ENCODE measurements at regions not wholly inside any gene's neighbourhood (a gene's known extent, or its start where the extent isn't known, plus 50 kb on each side); places are given as distances from the start of the nearest gene placed in this dataset.
"Not testable (repeated sequence)": the region's sequence is repeated elsewhere in the genome, so short reads cannot be mapped to it uniquely, and the experiment has no call there.

DNA sequence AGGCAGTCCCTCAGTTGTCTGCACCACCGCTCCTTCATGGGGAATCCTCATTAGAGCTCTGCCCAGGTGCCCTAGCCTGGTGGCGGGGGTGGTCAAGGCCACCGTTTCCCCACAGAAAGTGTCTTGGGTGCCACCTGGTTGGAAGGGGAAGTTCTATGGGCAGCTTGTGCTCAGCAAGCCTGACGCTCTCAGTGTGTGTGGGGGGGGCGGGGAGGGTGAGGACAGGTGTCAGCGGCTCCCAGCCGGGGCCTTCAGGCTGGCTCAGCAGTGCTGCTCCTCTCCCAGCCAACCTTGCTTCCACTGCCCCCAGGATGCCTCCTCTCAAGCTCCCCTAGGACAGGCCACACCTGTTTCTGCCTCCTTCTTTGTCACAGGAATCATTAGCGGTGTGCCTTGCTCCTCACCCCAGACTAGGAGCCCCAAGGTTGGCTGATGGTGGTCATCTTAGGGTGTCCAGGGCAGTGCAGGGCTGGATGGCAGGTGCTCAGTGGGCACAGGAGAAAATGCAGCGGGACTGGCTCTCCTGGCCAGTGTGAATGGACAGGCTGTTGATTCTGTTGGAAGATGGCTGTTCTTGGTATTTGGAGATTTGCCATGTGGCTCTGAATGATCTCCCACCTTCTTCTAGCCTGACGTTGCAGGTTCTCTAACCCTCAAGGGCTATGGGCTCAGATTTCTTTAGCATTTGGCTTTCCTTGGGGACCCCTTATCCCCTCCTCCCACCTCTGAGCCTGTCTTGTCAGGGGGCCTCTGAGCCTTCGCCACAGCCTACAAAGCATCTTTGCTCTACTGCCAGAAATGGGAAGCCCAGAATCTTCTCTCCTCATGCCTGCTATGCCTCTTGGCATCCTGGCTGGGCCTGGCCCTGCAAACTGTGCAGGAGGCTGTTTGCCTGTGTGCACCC, 185.8 kb upstream of the HS6ST1 start:
- DNase-seq (ENCODE audit: low spot score): no peak

DNA sequence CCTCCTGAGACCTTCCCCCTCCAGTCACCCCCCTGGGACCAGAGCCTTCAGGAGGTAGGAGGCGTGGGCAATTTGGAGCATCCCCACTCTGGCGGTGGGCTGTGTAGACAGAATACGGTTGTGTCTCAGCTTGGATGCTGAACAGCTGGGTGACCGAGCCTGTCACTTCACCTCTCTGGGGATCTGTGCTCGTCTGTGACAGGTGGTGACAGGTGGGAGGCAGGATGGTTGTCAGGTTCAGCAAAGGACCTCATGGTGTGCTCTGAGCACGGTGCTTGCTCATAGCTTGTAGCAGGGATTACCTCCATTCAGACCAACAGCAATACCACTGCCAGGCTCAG, 186.5 kb upstream of the HS6ST1 start:
- no peak for DNase-seq (ENCODE audit: low spot score)

DNA sequence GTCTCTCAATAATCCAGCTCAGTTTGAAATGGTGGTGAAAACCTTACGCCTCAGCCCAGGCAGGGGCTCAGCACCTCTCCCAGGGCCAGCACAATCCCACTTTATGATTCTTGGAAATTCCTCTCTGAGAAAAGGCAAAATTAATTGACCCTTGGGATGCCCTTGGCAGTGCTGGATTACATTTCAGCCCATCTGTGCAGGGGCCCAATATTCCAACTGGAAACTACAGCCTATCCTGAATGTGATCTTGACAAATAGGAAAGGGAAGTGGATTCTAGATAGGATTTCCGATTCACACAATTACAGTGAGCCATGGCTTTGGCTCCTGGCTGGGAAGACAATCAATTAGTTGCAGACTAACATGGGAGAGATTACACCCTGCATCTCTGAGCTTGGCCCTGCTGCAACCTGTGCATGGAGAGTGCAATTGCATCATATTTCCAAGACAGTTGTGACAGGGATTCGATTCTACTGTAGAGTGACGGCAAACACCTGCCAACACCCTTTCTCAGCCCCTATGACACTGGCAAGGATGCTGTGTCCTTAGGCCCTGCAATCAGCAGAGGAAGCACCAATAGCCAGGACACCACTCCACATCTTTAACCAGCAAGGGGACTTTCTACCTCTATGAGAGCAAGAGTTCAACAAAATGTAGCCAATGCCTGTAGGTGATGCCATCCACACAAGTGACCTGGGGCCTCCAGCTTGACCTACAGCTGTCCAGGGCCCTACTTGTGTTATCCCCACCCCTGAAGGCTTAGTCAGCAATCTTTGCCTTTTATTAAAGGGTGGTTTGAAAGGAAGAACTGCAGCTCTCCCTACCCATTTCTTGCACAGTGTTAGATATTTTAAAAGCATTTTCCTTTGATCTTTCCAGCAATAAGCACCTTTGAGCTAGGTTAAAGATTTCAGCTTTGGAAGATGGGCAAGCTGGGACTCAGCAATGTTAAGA, 187.2 kb upstream of the HS6ST1 start:
- DNase-seq (ENCODE audit: low spot score): no peak

DNA sequence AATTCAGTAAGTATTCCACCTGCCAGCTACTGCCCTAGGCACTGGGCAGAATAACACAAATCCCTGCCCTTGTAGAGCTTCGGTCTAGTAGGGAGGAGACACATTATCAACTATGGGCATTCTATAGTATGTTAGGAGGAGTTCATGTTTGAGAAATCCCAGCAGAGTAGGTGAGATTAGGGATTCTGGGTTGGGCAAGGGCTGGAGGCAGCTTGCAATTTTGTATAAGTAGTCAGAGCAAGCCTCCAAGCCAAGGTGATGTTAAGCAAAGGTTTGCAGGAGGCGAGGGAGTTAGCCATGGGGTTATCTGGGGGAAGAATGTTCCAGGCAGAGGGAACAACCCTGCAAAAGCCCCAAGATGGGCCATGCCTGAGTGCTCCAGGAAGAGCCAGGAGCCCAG, 187.9 kb upstream of the HS6ST1 start:
- DNase-seq (ENCODE audit: low spot score): no peak

DNA sequence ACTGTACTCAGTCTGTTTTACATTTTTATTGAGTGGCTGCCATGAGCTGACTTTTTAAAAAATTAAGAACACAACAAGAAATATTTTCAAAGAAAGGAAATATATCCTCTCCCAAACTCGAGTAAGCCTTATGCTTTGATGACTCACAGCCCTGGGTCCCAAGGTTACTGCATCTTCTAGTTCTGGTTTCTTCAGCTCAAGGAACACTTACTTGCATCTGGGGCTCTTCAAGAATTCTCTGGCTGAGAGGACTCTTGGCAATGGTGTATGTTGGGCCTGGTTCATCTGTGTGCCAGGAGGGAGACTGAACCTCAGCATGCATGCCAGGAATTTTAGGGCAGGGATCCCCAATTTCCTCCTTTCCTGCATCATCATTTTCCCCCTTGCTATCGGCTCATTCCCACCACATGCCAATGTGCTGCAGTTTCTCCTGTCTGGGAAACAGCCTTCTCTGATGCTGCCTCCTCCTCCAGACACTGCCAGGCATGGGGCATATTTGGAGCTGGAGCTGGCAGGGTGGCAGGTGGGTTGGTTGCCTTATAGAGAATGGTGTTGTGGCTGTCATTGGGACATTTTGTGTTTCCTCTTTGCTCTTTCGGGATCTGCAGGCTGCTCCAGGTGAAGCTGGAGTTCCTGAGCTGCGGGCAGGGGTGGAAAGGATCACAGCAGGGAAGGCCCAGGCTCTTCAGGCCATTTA, 192.2 kb upstream of the HS6ST1 start:
- DNase-seq (ENCODE audit: low spot score): no peak

DNA sequence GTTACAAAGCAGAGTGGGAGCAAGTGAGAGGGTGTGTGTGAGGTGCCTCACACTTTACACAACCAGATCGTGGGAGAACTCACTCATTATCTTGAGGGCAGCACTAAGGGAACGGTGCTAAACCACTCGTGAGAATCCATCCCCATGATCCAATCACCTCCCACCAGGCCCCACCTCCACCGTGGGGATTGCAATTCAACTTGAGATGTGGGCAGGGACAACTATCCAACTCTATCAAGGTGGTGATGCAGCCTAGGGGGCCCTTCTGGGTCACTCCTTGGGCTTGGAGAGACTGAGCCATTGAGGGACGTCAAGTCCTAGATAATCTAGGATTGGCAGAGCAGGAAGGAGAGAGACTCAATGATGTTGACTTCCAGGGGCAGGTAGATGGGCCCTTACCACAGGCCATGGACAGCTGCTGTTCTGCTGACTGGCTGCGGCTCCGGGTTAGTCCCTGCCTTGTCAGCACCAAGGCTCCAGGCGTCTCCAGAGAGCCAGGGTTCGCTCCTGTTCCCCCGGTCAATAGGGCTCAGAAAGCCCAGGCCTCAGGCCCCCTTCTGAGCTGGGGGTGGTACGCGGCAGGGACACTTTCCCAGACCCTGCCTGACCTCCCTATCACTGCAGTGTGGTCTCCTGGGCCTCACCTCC, 193.2 kb upstream of the HS6ST1 start:
- DNase-seq (ENCODE audit: low spot score): no peak

DNA sequence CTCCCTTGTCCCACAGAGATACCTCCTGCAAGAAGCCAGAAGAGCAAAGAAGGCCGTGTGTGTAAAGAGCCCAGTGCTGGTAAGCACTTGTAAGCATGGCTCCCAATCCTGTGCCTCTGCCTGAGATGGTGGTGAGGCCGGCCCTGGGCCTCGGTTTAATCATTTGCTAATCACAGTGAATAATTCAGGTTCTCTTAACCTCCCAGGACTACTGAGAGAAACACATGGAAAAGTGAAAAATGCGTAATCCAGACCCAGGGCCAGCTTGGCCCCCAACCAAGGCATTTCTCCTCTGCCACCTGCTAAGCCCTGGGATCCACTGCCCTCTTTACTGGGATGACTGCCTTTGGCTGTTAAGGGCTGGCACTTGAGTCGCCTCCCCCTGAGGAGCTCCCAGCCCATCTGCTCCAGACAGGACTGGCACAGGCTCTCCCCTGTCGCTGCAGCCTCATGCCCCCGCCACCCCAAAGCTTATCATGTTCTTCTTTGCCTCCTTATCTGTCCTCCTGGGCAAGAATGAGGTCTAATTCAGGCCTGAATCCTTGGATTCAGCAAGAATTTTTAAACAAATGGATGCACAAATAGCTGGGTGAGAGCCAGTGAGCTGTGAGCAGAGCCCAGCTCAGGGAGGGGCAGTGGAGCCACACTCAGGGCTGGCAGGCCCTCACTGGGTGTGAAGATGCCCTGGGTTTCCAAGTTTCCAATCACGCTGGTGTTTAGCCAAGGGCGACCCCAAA, 193.9 kb upstream of the HS6ST1 start:
- no peak for DNase-seq (ENCODE audit: low spot score)

DNA sequence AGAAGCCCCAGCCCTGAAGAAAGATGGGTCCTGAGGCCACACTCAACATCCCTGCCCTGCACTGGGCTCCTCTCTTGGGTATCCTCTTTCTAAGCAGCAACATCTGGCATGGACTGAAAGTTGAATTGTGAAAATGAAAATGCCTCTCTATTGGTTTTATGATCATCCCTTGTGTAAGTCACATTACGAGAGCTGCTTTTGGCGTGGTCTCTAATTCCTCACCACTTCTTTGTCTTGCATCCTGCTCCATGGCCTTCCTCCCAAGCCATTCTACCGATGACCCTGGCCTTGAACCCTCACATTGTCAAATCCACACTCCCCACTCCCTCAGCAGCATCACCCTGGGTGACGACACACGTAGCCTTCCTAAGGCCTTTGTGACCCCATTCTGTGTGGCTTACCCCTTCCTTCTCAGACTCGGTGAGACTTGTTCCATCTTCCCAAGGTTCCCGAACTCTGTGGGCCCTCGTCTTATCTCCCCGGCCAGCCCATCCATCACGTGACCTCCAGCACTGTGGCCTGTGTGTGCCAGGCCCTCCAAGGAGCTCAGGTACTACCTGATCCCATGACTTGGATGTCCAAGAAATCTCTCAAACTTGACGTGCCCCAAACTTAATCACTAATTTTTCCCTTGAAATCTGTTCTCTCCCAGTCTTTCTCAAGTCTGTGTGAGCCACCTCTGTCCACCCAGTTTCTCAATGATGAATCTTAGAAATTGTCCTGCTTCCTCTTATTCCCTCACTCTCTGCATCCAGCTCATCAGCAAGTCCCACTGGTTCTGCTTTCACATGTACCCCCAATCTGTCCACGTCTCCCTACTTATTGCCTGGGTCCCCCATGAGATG, 194.7 kb upstream of the HS6ST1 start:
- DNase-seq (ENCODE audit: low spot score): no peak

DNA sequence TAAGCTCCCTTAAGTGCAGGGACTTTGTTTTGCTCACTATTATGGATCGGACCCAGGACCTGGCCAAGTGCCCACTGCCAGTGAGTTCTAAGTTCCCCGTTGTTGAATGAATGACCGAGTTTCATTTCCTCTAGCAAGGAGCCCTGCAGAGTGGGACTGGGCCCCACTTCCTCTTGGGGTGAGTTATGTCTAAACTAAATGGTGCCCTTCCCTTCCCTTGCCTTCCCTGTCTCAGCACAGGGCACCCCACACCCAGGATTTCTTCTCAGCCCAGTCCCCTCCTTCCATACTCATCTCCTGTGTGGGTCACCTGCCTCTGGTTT, 195.3 kb upstream of the HS6ST1 start:
- DNase-seq (ENCODE audit: low spot score): no peak

DNA sequence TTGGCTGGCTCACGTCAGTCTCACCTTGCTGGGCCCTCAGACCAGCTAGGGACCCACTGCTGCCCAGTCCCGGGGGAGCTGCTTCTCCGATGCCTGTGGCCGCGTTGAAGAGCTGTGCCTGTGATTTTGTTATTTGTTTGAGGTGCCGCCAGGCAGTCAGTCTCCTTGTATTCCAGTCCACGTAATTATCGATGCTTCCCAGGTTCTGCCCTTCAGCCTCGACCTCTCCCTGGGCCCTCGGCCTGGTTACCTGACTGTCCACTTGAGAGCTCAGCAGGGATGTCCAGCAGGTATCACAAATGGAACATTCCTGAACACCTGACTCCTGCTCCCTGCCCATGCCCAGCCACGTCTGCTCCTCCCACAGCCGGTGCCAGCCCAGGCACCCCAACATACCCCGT, 195.9 kb upstream of the HS6ST1 start:
- no peak for DNase-seq (ENCODE audit: low spot score)

DNA sequence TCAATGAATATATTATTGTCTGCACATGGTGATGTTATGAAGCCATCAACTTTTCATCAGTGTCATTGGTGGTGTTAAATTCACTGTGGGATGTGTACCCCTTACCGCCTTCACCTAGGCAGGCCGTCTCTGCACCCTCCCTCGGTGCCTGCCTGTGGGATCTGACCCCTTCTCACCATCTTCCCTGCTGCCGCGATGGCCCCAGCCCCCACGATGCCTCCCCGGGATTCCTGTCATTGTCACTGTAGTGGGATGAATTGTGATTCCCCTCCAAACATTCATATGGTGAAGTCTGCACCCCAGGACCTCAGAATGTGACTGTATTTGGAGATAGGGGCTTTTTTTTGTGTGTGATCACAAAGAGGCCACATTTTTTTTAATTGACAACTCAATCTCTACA, 198.3 kb upstream of the HS6ST1 start:
- DNase-seq (ENCODE audit: low spot score): no peak

DNA sequence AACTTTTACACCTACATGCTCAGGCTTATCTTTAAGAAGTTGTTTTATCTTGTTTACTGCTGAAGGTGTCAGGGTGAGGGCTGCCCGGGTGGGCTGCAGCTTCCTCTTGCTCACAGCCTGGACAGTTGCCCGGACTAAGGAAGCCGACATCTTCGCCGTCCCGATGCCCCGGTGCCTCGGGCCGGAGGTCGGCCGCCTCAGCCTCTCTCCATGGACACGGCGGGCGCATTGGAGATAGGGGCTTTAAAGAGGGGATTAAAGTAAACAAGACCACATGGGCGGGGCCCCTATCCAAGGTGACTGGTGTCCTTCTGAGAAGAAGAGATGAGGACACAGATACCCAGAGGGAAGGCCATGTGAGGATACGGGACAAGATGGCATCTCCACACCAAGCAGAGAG, 200.4 kb upstream of the HS6ST1 start:
- not testable (repeated sequence) for DNase-seq (ENCODE audit: low spot score)

DNA sequence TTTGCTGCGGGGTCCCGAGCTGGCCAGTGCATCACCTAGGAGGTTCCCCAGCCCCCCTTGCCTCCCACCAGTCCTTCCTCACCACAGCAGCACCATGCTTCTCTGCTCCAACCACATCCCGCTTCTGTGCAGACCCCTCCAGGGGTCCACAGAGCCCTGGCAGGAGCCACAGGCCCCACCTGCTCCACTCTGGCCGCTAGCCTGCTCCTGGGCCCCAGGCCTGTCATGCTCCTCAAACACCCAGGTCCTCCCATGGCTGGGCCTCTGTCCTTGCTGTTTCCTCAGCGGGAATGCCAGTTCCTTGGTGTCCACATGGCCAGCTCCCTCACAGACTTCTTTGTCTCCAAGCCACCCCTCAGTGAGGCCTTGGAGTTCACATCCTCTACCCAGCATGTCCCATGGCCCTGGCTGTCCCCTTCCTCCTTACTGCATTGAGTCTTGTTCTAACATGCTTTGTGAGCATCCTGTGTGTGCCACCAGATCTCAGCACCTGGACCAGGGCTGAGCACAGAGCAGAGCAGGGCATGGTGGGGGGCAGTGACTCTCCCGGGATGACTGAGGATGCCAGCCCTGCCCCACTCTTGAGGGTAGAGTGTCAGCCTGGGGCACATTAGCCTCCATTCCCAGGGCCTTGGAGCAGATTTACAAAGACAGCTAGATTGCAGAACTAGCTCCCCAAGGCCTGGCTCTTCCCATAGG, 201.0 kb upstream of the HS6ST1 start:
- DNase-seq (ENCODE audit: low spot score): no peak

DNA sequence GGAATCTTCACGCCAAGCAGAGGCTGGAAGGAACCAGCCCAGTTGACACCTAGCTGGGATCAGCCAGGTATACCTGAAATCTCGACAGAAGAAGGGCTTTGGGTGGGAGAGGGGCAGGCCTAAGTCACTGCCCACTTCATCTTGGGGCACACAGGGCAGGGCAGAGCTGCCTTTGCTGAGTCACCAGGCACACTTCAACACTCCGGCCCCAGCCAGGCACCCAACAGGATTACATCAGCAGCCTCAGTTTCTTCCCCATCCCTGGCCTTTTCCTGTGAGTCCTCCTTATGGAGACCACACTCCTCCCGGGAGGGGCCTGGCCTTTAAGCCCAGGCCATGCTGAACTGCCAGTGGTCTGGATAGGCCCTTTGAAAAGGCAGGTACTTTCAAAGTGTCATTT, 201.7 kb upstream of the HS6ST1 start:
- no peak for DNase-seq (ENCODE audit: low spot score)

DNA sequence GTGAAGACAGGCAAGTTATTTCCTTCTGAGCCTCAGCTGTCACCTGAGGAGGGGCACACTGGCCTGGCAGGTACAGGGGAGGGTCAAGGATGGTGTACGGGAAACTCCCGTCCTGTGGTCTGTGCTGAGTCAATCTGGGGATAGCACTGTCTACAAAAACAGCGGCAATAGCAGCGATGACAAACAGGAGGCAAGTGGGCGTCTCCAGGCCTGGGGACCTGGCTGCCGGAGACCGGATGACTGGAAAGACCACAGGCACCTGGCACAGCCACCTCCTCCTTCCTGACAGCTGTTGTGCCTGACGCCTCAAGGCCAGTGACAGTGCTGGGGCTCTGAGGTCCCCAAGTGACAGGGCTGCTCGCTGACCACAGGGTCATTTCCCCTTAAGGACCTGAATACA, 202.1 kb upstream of the HS6ST1 start:
- no peak for DNase-seq (ENCODE audit: low spot score)

DNA sequence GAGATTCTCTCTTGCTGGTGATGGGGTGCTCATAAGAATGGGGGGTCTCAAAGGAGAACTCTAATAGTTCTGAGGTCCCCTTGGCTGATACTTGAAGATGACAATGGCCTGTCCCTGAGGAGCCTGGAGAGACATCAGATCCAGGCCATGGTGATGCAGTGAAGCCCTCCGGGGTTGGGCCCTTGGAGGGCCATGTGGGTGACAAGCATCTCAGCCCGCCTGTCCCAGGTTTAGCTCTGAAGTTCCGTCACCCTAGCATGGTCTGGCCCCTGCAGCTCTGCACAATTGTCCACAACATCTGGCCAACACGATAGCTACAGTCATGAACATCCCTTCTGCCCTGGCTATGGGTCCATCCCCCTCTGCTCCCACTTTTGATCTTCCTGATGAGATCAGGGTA, 202.8 kb upstream of the HS6ST1 start:
- DNase-seq (ENCODE audit: low spot score): no peak

DNA sequence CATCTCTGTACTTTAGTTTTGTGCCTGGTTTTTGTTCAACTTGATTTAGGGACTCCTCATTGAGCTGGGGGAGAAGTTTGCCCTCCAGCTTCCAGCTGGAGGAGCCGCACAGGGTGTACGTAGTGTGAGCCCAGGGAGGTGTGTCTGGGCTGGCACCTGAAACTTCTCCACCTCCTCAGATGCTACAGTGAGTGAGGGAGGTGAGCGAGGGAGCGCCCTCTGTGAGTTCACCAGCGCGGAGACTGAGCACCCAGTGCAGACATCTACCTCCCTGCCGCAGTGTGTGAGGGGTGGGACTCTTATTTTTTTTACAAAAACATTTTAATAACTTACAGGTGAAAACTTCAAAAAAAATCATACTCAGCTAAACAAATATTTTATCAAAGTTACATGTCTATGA, 204.2 kb upstream of the HS6ST1 start:
- no peak for DNase-seq (ENCODE audit: low spot score)

DNA sequence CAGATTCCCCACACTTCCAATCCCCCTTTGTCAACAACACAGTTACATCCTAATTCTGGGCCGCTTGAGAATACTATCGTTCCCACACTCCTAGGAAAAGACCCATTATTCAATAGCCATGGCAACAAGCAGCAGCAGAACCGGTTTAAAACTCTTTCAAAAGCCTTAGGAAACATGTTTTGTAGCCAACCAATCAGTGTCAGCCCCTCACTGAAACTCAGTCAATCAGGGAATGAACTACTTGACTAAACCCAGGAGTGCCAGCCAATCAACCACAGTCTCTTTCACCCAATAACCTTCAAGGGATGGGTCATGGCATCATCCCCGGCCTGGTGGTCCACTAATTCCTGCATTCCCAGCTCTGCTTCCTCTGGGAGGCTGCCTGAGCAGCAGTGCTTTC, 204.8 kb upstream of the HS6ST1 start:
- no peak for DNase-seq (ENCODE audit: low spot score)

DNA sequence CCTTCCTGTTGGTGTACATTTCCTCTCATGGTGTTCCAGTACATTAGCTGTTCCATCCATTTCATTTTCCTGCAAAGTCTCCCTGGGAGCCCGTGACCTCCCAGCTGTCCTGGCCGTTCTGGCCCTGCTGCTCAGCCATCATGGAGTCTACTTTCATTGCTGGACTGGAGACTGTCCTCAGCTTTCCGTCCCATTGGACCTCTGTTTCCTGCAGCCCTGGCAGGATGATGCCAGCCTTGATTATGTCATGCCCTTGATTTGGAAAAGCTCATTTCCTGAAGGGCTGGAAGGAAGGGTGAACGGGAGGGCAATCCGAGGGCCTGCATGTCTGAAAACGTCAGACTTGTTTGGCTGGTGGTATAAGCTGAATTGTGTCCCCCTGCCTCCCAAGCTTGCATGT, 205.5 kb upstream of the HS6ST1 start:
- DNase-seq (ENCODE audit: low spot score): no peak

DNA sequence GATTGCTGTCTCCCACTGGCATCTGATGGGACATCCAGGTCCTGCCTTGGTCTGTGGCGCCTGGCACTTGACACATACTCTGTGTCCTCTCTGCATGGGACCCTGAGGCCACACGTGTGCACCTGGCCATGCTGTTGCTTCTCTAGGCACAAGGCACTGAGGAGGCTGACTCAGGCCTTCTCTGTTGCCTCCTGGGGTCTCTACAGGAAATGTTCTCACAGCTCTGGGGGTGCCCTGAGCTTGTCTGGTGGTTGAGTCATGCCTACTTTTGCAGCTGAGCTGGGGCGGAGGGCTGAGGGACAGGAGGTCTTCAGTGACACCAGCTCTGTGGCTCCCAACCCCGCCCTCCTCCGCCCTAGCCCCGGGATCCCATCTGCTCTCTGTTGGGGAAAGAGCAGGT, 207.0 kb upstream of the HS6ST1 start:
- no peak for DNase-seq (ENCODE audit: low spot score)
